H9 (cell line): ENCODE measurements at regions not wholly inside any gene's neighbourhood (a gene's known extent, or its start where the extent isn't known, plus 50 kb on each side); places are given as distances from the start of the nearest gene placed in this dataset.

ENCODE experiments used
- DNase-seq: peaks from one replicate; pipeline ENCODE4 v3.0.0-alpha.2; 2017
- H2AFZ ChIP-seq: one replicate; pipeline ENCODE4 v1.6.1; 2013; ENCODE audit warnings: mild to moderate bottlenecking, low read length, control low read depth, moderate library complexity
- H2AK5ac ChIP-seq: 2 replicates; pipeline ENCODE4 v1.6.1; 2013; ENCODE audit warnings: low read length, control low read depth, mixed read lengths; ENCODE audit not compliant: insufficient read length
- H2BK120ac ChIP-seq: one replicate; pipeline ENCODE4 v1.6.1; 2013; ENCODE audit warnings: low read depth, mild to moderate bottlenecking, low read length, control low read depth, inconsistent platforms; ENCODE audit not compliant: poor library complexity, severe bottlenecking
- H2BK12ac ChIP-seq: 2 replicates; pipeline ENCODE4 v1.6.1; 2013; ENCODE audit warnings: low read length, control low read depth, mixed read lengths, low read depth; ENCODE audit not compliant: insufficient read length
- H2BK15ac ChIP-seq: 2 replicates; pipeline ENCODE4 v1.6.1; 2013; ENCODE audit warnings: low read depth, low read length, control low read depth
- H2BK20ac ChIP-seq: one replicate; pipeline ENCODE4 v1.6.1; 2013; ENCODE audit warnings: low read depth, mild to moderate bottlenecking, low read length, control low read depth, inconsistent platforms; ENCODE audit not compliant: poor library complexity, severe bottlenecking
- H2BK5ac ChIP-seq: 2 replicates; pipeline ENCODE4 v1.6.1; 2013; ENCODE audit warnings: low read length, control low read depth, mixed read lengths; ENCODE audit not compliant: insufficient read length
- H3K14ac ChIP-seq: 2 replicates; pipeline ENCODE4 v1.6.1; 2013; ENCODE audit warnings: low read length, control low read depth; ENCODE audit not compliant: insufficient read depth
- H3K18ac ChIP-seq: 2 replicates; pipeline ENCODE4 v1.6.1; 2013; ENCODE audit warnings: low read depth, mild to moderate bottlenecking, mixed read lengths, low read length, control low read depth; ENCODE audit not compliant: insufficient read length
- H3K23ac ChIP-seq: 2 replicates; pipeline ENCODE4 v1.6.1; 2013; ENCODE audit warnings: low read length, control low read depth, mixed read lengths, low read depth; ENCODE audit not compliant: insufficient read length
- H3K23me2 ChIP-seq: 2 replicates; pipeline ENCODE4 v1.6.1; 2013; ENCODE audit warnings: low read depth, mild to moderate bottlenecking, mixed read lengths, low read length, control low read depth; ENCODE audit not compliant: insufficient read length, poor library complexity, severe bottlenecking
- H3K27ac ChIP-seq: 2 replicates; pipeline ENCODE4 v1.5.1; 2013; ENCODE audit warnings: low read length, control low read depth, mixed read lengths, low read depth; ENCODE audit not compliant: insufficient read length
- H3K27me3 ChIP-seq: 2 replicates; pipeline ENCODE4 v1.6.1; 2013; ENCODE audit warnings: low read length, control low read depth, inconsistent platforms; ENCODE audit not compliant: insufficient read depth
- H3K4ac ChIP-seq: 2 replicates; pipeline ENCODE4 v1.6.1; 2013; ENCODE audit warnings: low read depth, mild to moderate bottlenecking, control low read depth, inconsistent platforms, low read length, moderate library complexity
- H3K4me1 ChIP-seq: 2 replicates; pipeline ENCODE4 v1.6.1; 2013; ENCODE audit warnings: low read length, control low read depth, inconsistent platforms; ENCODE audit not compliant: insufficient read depth
- H3K4me2 ChIP-seq: 2 replicates; pipeline ENCODE4 v1.6.1; 2013; ENCODE audit warnings: low read length, control low read depth, mixed read lengths; ENCODE audit not compliant: insufficient read length, insufficient read depth
- H3K56ac ChIP-seq: 2 replicates; pipeline ENCODE4 v1.6.1; 2013; ENCODE audit warnings: low read depth, mild to moderate bottlenecking, mixed read lengths, low read length, control low read depth; ENCODE audit not compliant: insufficient read length
- H3K79me1 ChIP-seq: 2 replicates; pipeline ENCODE4 v1.6.1; 2013; ENCODE audit warnings: low read depth, mild to moderate bottlenecking, moderate library complexity, low read length, control low read depth, inconsistent platforms; ENCODE audit not compliant: insufficient read depth, poor library complexity, severe bottlenecking
- H3K79me2 ChIP-seq: 2 replicates; pipeline ENCODE4 v1.6.1; 2013; ENCODE audit warnings: low read length, control low read depth, inconsistent platforms; ENCODE audit not compliant: insufficient read depth
- H3K9ac ChIP-seq: 2 replicates; pipeline ENCODE4 v1.6.1; 2013; ENCODE audit warnings: low read length, control low read depth, mixed read lengths; ENCODE audit not compliant: insufficient read length; ENCODE audit errors: extremely low read depth
- H3K9me3 ChIP-seq: one replicate; pipeline ENCODE4 v1.6.1; 2013; ENCODE audit warnings: low read depth, low read length, inconsistent platforms; ENCODE audit not compliant: control insufficient read depth
- H3T11ph ChIP-seq: one replicate; pipeline ENCODE4 v1.6.1; 2013; ENCODE audit warnings: mild to moderate bottlenecking, low read length, control low read depth, inconsistent platforms
- H4K20me1 ChIP-seq: one replicate; pipeline ENCODE4 v1.6.1; 2013; ENCODE audit not compliant: control insufficient read depth, insufficient read length, insufficient read depth
- H4K5ac ChIP-seq: 2 replicates; pipeline ENCODE4 v1.6.1; 2013; ENCODE audit warnings: low read depth, mild to moderate bottlenecking, mixed read lengths, low read length, control low read depth; ENCODE audit not compliant: insufficient read length
- H4K8ac ChIP-seq: replicated peaks from 2 replicates; pipeline ENCODE4 v1.6.1; 2013; ENCODE audit warnings: low read length, control low read depth, mixed read lengths, low read depth; ENCODE audit not compliant: insufficient read length
- H4K91ac ChIP-seq: 2 replicates; pipeline ENCODE4 v1.6.1; 2013; ENCODE audit warnings: low read depth, mild to moderate bottlenecking, moderate library complexity, mixed read lengths, low read length, control low read depth; ENCODE audit not compliant: insufficient read length
- H3K27ac Mint-ChIP-seq, 3 experiments: 2 replicates in 2 of 3; 3 replicates in 1 of 3; pipeline ENCODE4 v1.8.0; 2020 to 2021; ENCODE audit warnings: mixed read lengths in 3 of 3, mild to moderate bottlenecking in 1 of 3, moderate library complexity in 1 of 3
- H3K27me3 Mint-ChIP-seq: 2 replicates; pipeline ENCODE4 v1.8.0; 2021; ENCODE audit warnings: low read depth, mild to moderate bottlenecking, moderate library complexity, mixed read lengths
- H3K36me3 Mint-ChIP-seq, 3 experiments: 2 replicates in 2 of 3; 3 replicates in 1 of 3; pipeline ENCODE4 v1.8.0; 2020 to 2021; ENCODE audit warnings: low read depth in 3 of 3, mixed read lengths in 3 of 3; ENCODE audit not compliant: insufficient read depth in 1 of 3
- H3K4me1 Mint-ChIP-seq, 2 experiments: 2 replicates each; pipeline ENCODE4 v1.8.0; 2020; ENCODE audit warnings: mixed read lengths in 2 of 2
- H3K4me3 Mint-ChIP-seq, 2 experiments: 2 replicates in 1 of 2; 3 replicates in 1 of 2; pipeline ENCODE4 v1.8.0; 2020 to 2021; ENCODE audit warnings: mild to moderate bottlenecking in 2 of 2, mixed read lengths in 2 of 2, moderate library complexity in 1 of 2
- H3K9me3 Mint-ChIP-seq, 2 experiments: 2 replicates in 1 of 2; 3 replicates in 1 of 2; pipeline ENCODE4 v1.8.0; 2020; ENCODE audit warnings: mild to moderate bottlenecking in 2 of 2, mixed read lengths in 2 of 2, moderate library complexity in 1 of 2
- CTCF ChIP-seq: fragments of 200-600 bp; sonication (generic); conservative IDR thresholded peaks from 3 replicates; pipeline ENCODE4 v1.8.0; 2021; ENCODE audit warnings: antibody characterized with exemption, mild to moderate bottlenecking
- WGBS: extraction: QIAGEN DNeasy Blood & Tissue Kit; methylation state at CpG from one replicate; pipeline ENCODE4 v1.1.7; 2013; ENCODE audit warnings: missing lambda C conversion rate, low lambda C conversion rate, mixed read lengths; ENCODE audit not compliant: insufficient read length; ENCODE audit errors: extremely low coverage; 5-methylcytosine and 5-hydroxymethylcytosine counted together

GRCh38 chr3:67981077-67981476 is 326.7 kb upstream of the SUCLG2 start:
- DNase-seq, result no peak
- Histone ChIP-seq H2BK15ac (no peak overlapping the region), H3K9ac (no peak overlapping the region), H3K9me3 (no peaks in the 10 kb centered on the region), H3K79me2 (no peaks in the 10 kb centered on the region), H3K4me1 (no peaks in the 10 kb centered on the region), H3K14ac (no peak overlapping the region), H3K4ac (no peak overlapping the region), H2AFZ (no peak overlapping the region), H3K79me1 (no peaks in the 10 kb centered on the region), H2AK5ac (no peak overlapping the region), H4K91ac (no peak overlapping the region), H2BK5ac (no peak overlapping the region), H2BK120ac (no peak overlapping the region), H3K23me2 (no peaks in the 10 kb centered on the region), H3K18ac (no peak overlapping the region), H4K8ac (no peak overlapping the region), H3K27me3 (no peaks in the 10 kb centered on the region), H4K20me1 (no peaks in the 10 kb centered on the region), H3T11ph (no peak overlapping the region), H3K4me2 (no peak overlapping the region), H2BK12ac (no peak overlapping the region), H2BK20ac (no peak overlapping the region), H3K27ac (no peak overlapping the region), H3K23ac (no peak overlapping the region), H4K5ac (no peak overlapping the region), H3K56ac (no peak overlapping the region)
- H3K9me3 Mint-ChIP-seq, result no peaks in the 10 kb centered on the region
- H3K4me1 Mint-ChIP-seq, result no peaks in the 10 kb centered on the region; a peak in 1 of 4 replicates
- WGBS, result no CpG with 5 or more reads among the region's 3 CpGs
- no peaks in the 10 kb centered on the region for H3K27me3 Mint-ChIP-seq
- H3K27ac Mint-ChIP-seq, result peak overlapping the region in 1 of 3 experiments; percentile 62; a peak in 1 of 7 replicates
- H3K4me3 Mint-ChIP-seq, result no peak overlapping the region
- H3K36me3 Mint-ChIP-seq, result no peaks in the 10 kb centered on the region
- no peak for TF ChIP-seq CTCF
